OCI-LY1 (cell line): ENCODE measurements at regions not wholly inside any gene's neighbourhood (a gene's known extent, or its start where the extent isn't known, plus 50 kb on each side); places are given as distances from the start of the nearest gene placed in this dataset.

Source experiments
- H2AFZ ChIP-seq: fragments of 200-600 bp; sonication (generic), shearing (Covaris generic); 2 replicates; pipeline ENCODE4 v1.6.0; 2014; ENCODE audit warnings: antibody characterized with exemption, mild to moderate bottlenecking, low read length
- H3F3A ChIP-seq: fragments of 200-600 bp; sonication (generic), shearing (Covaris generic); 2 replicates; pipeline ENCODE4 v1.6.0; 2014; ENCODE audit warnings: mild to moderate bottlenecking, antibody characterized with exemption, low read length, moderate library complexity; ENCODE audit not compliant: insufficient read depth
- H3K27ac ChIP-seq: fragments of 200-600 bp; sonication (generic); 2 replicates; pipeline ENCODE4 v1.5.1; 2014; ENCODE audit warnings: low read length, mixed run types, mild to moderate bottlenecking, low read depth; ENCODE audit not compliant: poor library complexity, severe bottlenecking
- H3K27me3 ChIP-seq: fragments of 200-600 bp; sonication (generic); 2 replicates; pipeline ENCODE4 v1.6.0; 2014; ENCODE audit warnings: antibody characterized with exemption, mild to moderate bottlenecking, low read length, moderate library complexity; ENCODE audit not compliant: insufficient read depth
- H3K36me3 ChIP-seq: fragments of 200-600 bp; sonication (generic); 2 replicates; pipeline ENCODE4 v1.6.1; 2014; ENCODE audit warnings: mild to moderate bottlenecking, antibody characterized with exemption, low read length, moderate library complexity, mixed read lengths; ENCODE audit not compliant: insufficient read depth
- H3K4me1 ChIP-seq: fragments of 200-600 bp; sonication (generic); 2 replicates; pipeline ENCODE4 v1.5.1; 2014; ENCODE audit warnings: mild to moderate bottlenecking, low read length, moderate library complexity; ENCODE audit not compliant: insufficient read depth, severe bottlenecking
- H3K4me2 ChIP-seq: fragments of 200-600 bp; sonication (generic), shearing (Covaris generic); 2 replicates; pipeline ENCODE4 v1.6.1; 2014; ENCODE audit warnings: low read length
- H3K4me3 ChIP-seq: fragments of 200-600 bp; sonication (generic); 2 replicates; pipeline ENCODE4 v1.5.1; 2014; ENCODE audit warnings: low read length, low read depth, mild to moderate bottlenecking, mixed read lengths; ENCODE audit not compliant: poor library complexity, severe bottlenecking
- H3K79me2 ChIP-seq: fragments of 200-600 bp; shearing (Covaris generic); 2 replicates; pipeline ENCODE4 v1.6.1; 2016; ENCODE audit warnings: mixed run types, low read length, mixed read lengths; ENCODE audit not compliant: insufficient read depth
- H3K9ac ChIP-seq: fragments of 200-600 bp; sonication (generic), shearing (Covaris generic); 2 replicates; pipeline ENCODE4 v1.6.1; 2014; ENCODE audit warnings: mild to moderate bottlenecking, low read length, mixed read lengths
- H3K9me2 ChIP-seq: fragments of 200-600 bp; sonication (generic), shearing (Covaris generic); 2 replicates; pipeline ENCODE4 v1.6.1; 2014; ENCODE audit warnings: low read depth, mild to moderate bottlenecking, low read length, mixed read lengths
- H3K9me3 ChIP-seq: fragments of 200-600 bp; shearing (Covaris generic); 2 replicates; pipeline ENCODE4 v1.6.1; 2014; ENCODE audit warnings: low read length, mixed read lengths
- H4K20me1 ChIP-seq: fragments of 200-600 bp; sonication (generic), shearing (Covaris generic); 2 replicates; pipeline ENCODE4 v1.6.0; 2016; ENCODE audit warnings: mild to moderate bottlenecking, low read length; ENCODE audit not compliant: insufficient read depth
- CTCF ChIP-seq: fragments of 200-600 bp; sonication (generic), shearing (Covaris generic); IDR thresholded peaks from 2 replicates; pipeline ENCODE4 v1.5.1; 2017; ENCODE audit warnings: mild to moderate bottlenecking, antibody characterized with exemption, low read length, moderate library complexity, mixed read lengths
- EZH2 ChIP-seq: fragments of 200-600 bp; sonication (generic), shearing (Covaris generic); IDR thresholded peaks from 2 replicates; pipeline ENCODE4 v1.8.0; 2017; ENCODE audit warnings: borderline replicate concordance, mixed run types, mild to moderate bottlenecking, antibody characterized with exemption, low read length, moderate library complexity, mixed read lengths

- TF ChIP-seq EZH2 (no peak), CTCF (no peak)
- no peak overlapping the region for H3K4me3 ChIP-seq
- no peak overlapping the region for H3K27ac ChIP-seq
- H3K9ac ChIP-seq: no peak overlapping the region
- H3K79me2 ChIP-seq: no peaks in the 10 kb centered on the region
- H3F3A ChIP-seq: no peaks in the 10 kb centered on the region
- no peak overlapping the region for H2AFZ ChIP-seq
- no peaks in the 10 kb centered on the region for H4K20me1 ChIP-seq
- H3K36me3 ChIP-seq: no peaks in the 10 kb centered on the region
- no peak overlapping the region for H3K4me2 ChIP-seq
- H3K9me3 ChIP-seq: no peaks in the 10 kb centered on the region
- no peaks in the 10 kb centered on the region for H3K4me1 ChIP-seq
- no peaks in the 10 kb centered on the region for H3K27me3 ChIP-seq
- no peaks in the 10 kb centered on the region for H3K9me2 ChIP-seq
These were observed 177.1 kb upstream of the FRG1 start for GRCh38 chr4:189763583-189763982.

DNA sequence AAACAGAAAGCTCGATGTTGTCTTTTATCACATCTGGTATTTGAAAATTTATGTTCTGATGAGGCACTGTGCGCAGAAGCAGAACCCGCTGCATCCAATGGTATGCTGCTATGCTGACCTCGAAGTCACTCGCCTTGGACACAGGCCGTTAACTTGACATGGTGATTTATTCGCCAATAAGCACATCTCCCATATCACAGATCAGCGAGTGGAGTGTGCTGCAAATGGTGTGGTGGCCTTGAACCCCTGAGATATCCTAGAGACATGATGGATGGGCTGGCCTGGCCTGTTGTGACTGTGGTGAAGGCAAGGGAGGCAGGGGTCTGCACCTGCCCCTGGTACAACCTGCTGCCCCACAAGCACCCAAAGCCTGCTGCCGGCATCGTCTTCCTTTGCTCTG lies 175.4 kb upstream of the FRG1 start:
- H3K9ac ChIP-seq: no peak overlapping the region
- no peaks in the 10 kb centered on the region for H3K4me1 ChIP-seq
- H3K79me2 ChIP-seq: no peaks in the 10 kb centered on the region
- H4K20me1 ChIP-seq: no peaks in the 10 kb centered on the region
- H3K27me3 ChIP-seq: no peaks in the 10 kb centered on the region
- H3K4me3 ChIP-seq: no peak overlapping the region
- H3F3A ChIP-seq: no peaks in the 10 kb centered on the region
- no peak overlapping the region for H3K27ac ChIP-seq
- no peak overlapping the region for H2AFZ ChIP-seq
- H3K9me3 ChIP-seq: no peaks in the 10 kb centered on the region
- no peaks in the 10 kb centered on the region for H3K9me2 ChIP-seq
- TF ChIP-seq CTCF (no peak), EZH2 (no peak)
- H3K4me2 ChIP-seq: no peak overlapping the region
- H3K36me3 ChIP-seq: no peaks in the 10 kb centered on the region

GRCh38 chr4:189765736-189766135 lies 174.9 kb upstream of the FRG1 start:
- Histone ChIP-seq H3K27ac (no peak overlapping the region), H2AFZ (no peak overlapping the region)

More at GRCh38 chr4:189765736-189766135, 174.9 kb upstream of the FRG1 start:
- Histone ChIP-seq H3K79me2 (no peaks in the 10 kb centered on the region), H3K27me3 (no peaks in the 10 kb centered on the region), H3F3A (no peaks in the 10 kb centered on the region), H3K4me3 (no peak overlapping the region), H3K9me3 (no peaks in the 10 kb centered on the region), H3K9ac (no peak overlapping the region), H3K4me1 (no peaks in the 10 kb centered on the region), H3K9me2 (no peaks in the 10 kb centered on the region), H4K20me1 (no peaks in the 10 kb centered on the region), H3K36me3 (no peaks in the 10 kb centered on the region), H3K4me2 (no peak overlapping the region)
- TF ChIP-seq EZH2 (no peak), CTCF (no peak)
